ENCODE measurements at regions not wholly inside any gene's neighbourhood (a gene's known extent, or its start where the extent isn't known, plus 50 kb on each side); places are given as distances from the start of the nearest gene placed in this dataset.

DNA sequence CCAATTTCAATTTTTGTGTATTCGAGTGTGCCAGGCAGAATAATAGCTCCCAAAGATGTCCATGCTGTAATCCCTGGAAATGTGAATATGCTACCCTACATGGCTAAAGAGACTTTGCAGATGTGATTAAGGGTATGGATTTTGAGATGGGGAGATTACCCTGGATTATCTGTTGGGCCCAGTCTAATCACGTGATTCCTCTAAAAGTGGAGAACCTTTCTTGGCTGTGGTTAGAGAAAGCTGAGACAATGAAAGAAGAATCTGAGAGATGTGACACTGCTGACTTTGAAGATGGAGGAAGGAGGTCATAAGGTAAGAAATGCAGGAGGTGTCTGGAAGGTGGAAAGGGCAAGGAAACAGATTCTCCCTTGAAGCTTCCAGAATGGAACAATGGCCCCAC, 503.5 kb upstream of the PITX2 start:
- no peak overlapping the region for H3K4me3 ChIP-seq (ENCODE audit: low read depth in 2 of 2, low read length in 2 of 2)
- CTCF ChIA-PET: no interaction called here
- no peaks in the 10 kb centered on the region for H3K36me3 ChIP-seq (ENCODE audit: control insufficient read depth, insufficient read depth, low read length)
- no peak overlapping the region for H3K27ac ChIP-seq (ENCODE audit: low read length)
- no peaks in the 10 kb centered on the region for H3K9me3 ChIP-seq (ENCODE audit: control insufficient read depth, insufficient read depth, low read depth, low read length)
- POLR2A ChIA-PET: no interaction called here
- BruUV-seq (replicated peaks): no TSS peak
- ATAC-seq (no peak), DNase-seq (ENCODE audit: low read depth, low spot score) (no peak)
- H3K27me3 ChIP-seq (ENCODE audit: control insufficient read depth, insufficient read depth, low read length): no peaks in the 10 kb centered on the region
- TF ChIP-seq POLR2AphosphoS5 (IDR thresholded peaks at IDR 0.05; ENCODE audit: low read depth, low read length): no peak
- TF ChIP-seq SIN3A (IDR thresholded peaks at IDR 0.05; ENCODE audit: borderline replicate concordance, insufficient read depth, low read depth, low read length): no peak
- TF ChIP-seq, protein P1, sequence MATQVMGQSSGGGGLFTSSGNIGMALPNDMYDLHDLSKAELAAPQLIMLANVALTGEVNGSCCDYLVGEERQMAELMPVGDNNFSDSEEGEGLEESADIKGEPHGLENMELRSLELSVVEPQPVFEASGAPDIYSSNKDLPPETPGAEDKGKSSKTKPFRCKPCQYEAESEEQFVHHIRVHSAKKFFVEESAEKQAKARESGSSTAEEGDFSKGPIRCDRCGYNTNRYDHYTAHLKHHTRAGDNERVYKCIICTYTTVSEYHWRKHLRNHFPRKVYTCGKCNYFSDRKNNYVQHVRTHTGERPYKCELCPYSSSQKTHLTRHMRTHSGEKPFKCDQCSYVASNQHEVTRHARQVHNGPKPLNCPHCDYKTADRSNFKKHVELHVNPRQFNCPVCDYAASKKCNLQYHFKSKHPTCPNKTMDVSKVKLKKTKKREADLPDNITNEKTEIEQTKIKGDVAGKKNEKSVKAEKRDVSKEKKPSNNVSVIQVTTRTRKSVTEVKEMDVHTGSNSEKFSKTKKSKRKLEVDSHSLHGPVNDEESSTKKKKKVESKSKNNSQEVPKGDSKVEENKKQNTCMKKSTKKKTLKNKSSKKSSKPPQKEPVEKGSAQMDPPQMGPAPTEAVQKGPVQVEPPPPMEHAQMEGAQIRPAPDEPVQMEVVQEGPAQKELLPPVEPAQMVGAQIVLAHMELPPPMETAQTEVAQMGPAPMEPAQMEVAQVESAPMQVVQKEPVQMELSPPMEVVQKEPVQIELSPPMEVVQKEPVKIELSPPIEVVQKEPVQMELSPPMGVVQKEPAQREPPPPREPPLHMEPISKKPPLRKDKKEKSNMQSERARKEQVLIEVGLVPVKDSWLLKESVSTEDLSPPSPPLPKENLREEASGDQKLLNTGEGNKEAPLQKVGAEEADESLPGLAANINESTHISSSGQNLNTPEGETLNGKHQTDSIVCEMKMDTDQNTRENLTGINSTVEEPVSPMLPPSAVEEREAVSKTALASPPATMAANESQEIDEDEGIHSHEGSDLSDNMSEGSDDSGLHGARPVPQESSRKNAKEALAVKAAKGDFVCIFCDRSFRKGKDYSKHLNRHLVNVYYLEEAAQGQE (IDR thresholded peaks at IDR 0.05; ENCODE audit: insufficient read depth in 1 of 2, low read depth in 2 of 2, low read length in 1 of 2): no peak
- TF ChIP-seq TCF7L2 (IDR thresholded peaks at IDR 0.05; ENCODE audit: low read depth, low read length): no peak
- TF ChIP-seq, protein P2, sequence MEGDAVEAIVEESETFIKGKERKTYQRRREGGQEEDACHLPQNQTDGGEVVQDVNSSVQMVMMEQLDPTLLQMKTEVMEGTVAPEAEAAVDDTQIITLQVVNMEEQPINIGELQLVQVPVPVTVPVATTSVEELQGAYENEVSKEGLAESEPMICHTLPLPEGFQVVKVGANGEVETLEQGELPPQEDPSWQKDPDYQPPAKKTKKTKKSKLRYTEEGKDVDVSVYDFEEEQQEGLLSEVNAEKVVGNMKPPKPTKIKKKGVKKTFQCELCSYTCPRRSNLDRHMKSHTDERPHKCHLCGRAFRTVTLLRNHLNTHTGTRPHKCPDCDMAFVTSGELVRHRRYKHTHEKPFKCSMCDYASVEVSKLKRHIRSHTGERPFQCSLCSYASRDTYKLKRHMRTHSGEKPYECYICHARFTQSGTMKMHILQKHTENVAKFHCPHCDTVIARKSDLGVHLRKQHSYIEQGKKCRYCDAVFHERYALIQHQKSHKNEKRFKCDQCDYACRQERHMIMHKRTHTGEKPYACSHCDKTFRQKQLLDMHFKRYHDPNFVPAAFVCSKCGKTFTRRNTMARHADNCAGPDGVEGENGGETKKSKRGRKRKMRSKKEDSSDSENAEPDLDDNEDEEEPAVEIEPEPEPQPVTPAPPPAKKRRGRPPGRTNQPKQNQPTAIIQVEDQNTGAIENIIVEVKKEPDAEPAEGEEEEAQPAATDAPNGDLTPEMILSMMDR (IDR thresholded peaks at IDR 0.05): no peak
- in situ Hi-C loops (cut with HindIII; ENCODE audit: low pct_unique_long_range_greater_than_20kb, low sequenced_read_pairs): no loop called here
- intact Hi-C loops (cut with micrococcal nuclease; ENCODE audit: unreplicated experiment): no loop called here
- no peaks in the 10 kb centered on the region for H3K4me1 ChIP-seq (ENCODE audit: control insufficient read depth, insufficient read depth, low read length)

DNA sequence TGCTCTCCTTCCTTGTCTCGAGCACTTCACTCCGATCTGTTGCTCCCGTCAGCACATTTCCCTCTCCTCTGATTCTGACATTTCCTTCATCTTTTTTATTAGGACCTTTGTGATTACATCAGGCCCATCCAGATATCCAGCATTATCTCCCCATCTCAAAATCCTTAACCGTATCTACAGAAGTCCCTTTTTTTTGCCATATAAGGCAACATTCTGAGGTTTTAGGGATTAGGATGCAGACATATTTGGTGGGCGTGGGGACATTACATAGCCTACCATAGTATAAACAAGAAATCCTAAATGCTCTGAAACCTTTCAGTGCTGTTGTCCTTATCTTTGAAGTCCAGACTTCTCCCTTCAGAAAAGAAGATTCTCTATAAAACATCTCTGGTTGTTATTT, 505.0 kb upstream of the PITX2 start:
- POLR2A ChIA-PET: no interaction called here
- no peaks in the 10 kb centered on the region for H3K27me3 ChIP-seq (ENCODE audit: control insufficient read depth, insufficient read depth, low read length)
- intact Hi-C loops (cut with micrococcal nuclease; ENCODE audit: unreplicated experiment): no loop called here
- H3K4me1 ChIP-seq (ENCODE audit: control insufficient read depth, insufficient read depth, low read length): no peaks in the 10 kb centered on the region
- H3K4me3 ChIP-seq (ENCODE audit: low read depth in 2 of 2, low read length in 2 of 2): no peak overlapping the region
- no peak for ATAC-seq
- no peaks in the 10 kb centered on the region for H3K9me3 ChIP-seq (ENCODE audit: control insufficient read depth, insufficient read depth, low read depth, low read length)
- CTCF ChIA-PET: no interaction called here
- no TSS peak for BruUV-seq (replicated peaks)
- no peak for DNase-seq (ENCODE audit: low read depth, low spot score)
- H3K36me3 ChIP-seq (ENCODE audit: control insufficient read depth, insufficient read depth, low read length): no peaks in the 10 kb centered on the region
- no peak overlapping the region for H3K27ac ChIP-seq (ENCODE audit: low read length)
- in situ Hi-C loops (cut with HindIII; ENCODE audit: low pct_unique_long_range_greater_than_20kb, low sequenced_read_pairs): no loop called here
- TF ChIP-seq POLR2AphosphoS5 (IDR thresholded peaks at IDR 0.05; ENCODE audit: low read depth, low read length) (no peak), SIN3A (IDR thresholded peaks at IDR 0.05; ENCODE audit: borderline replicate concordance, insufficient read depth, low read depth, low read length) (no peak), TCF7L2 (IDR thresholded peaks at IDR 0.05; ENCODE audit: low read depth, low read length) (no peak)
- TF ChIP-seq, protein P1 (IDR thresholded peaks at IDR 0.05; ENCODE audit: insufficient read depth in 1 of 2, low read depth in 2 of 2, low read length in 1 of 2): no peak
- TF ChIP-seq, protein P2 (IDR thresholded peaks at IDR 0.05): no peak
